ENCODE measurements at regions not wholly inside any gene's neighbourhood (a gene's known extent, or its start where the extent isn't known, plus 50 kb on each side); places are given as distances from the start of the nearest gene placed in this dataset.

DNA sequence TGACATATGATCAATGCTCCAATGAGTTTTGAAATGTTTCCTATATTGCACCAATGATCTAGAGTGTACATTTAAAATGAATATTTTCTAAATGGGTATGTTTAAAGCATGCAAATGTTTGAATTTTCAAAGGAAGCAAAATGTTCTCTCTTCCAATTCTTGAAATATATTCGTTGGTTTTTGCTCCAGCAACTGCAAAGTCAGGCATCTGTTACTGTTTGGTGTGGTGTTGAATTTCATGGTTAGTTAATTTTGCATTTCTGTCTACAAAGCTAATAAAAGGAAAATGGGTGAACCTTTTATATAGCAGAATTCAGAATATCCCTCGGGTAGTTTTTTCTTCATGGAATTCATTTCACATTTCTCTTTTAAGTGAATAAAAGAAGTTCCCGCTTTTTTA lies 1018.3 kb downstream of the GRIK2 start:
- Histone ChIP-seq H3K4me3 (ENCODE audit: low read depth, low read length, poor library complexity, severe bottlenecking) (no peak overlapping the region), H2AFZ (ENCODE audit: low read length) (no peak overlapping the region)

GRCh38 chr6:102407886-102408741 lies 1014.6 kb downstream of the GRIK2 start:
- Histone ChIP-seq H3K4me3 (ENCODE audit: low read depth, low read length, poor library complexity, severe bottlenecking) (no peak overlapping the region), H3K9me3 (ENCODE audit: low read length) (no peaks in the 10 kb centered on the region)
- no peak for TF ChIP-seq EZH2 (IDR thresholded peaks at IDR 0.05; ENCODE audit: borderline replicate concordance, low read length)
- TF ChIP-seq, protein P1, sequence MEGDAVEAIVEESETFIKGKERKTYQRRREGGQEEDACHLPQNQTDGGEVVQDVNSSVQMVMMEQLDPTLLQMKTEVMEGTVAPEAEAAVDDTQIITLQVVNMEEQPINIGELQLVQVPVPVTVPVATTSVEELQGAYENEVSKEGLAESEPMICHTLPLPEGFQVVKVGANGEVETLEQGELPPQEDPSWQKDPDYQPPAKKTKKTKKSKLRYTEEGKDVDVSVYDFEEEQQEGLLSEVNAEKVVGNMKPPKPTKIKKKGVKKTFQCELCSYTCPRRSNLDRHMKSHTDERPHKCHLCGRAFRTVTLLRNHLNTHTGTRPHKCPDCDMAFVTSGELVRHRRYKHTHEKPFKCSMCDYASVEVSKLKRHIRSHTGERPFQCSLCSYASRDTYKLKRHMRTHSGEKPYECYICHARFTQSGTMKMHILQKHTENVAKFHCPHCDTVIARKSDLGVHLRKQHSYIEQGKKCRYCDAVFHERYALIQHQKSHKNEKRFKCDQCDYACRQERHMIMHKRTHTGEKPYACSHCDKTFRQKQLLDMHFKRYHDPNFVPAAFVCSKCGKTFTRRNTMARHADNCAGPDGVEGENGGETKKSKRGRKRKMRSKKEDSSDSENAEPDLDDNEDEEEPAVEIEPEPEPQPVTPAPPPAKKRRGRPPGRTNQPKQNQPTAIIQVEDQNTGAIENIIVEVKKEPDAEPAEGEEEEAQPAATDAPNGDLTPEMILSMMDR (IDR thresholded peaks at IDR 0.05; ENCODE audit: low read length), result no peak

More for the DNA sequence above, 1018.3 kb downstream of the GRIK2 start:
- H3K27ac ChIP-seq (ENCODE audit: low read depth, low read length, poor library complexity, severe bottlenecking), result no peak overlapping the region
- no peak overlapping the region for H3K9ac ChIP-seq (ENCODE audit: low read length)
- TF ChIP-seq EZH2 (IDR thresholded peaks at IDR 0.05; ENCODE audit: borderline replicate concordance, low read length), result no peak
- TF ChIP-seq, protein P1 (IDR thresholded peaks at IDR 0.05; ENCODE audit: low read length), result no peak
- no peaks in the 10 kb centered on the region for H3K9me3 ChIP-seq (ENCODE audit: low read length)
- H3K27me3 ChIP-seq (ENCODE audit: insufficient read depth, low read length), result no peaks in the 10 kb centered on the region
- no peaks in the 10 kb centered on the region for H3K79me2 ChIP-seq (ENCODE audit: insufficient read depth, low read length)
- no peaks in the 10 kb centered on the region for H3K36me3 ChIP-seq (ENCODE audit: insufficient read depth, low read length)
- H3K4me1 ChIP-seq (ENCODE audit: insufficient read depth, low read length, severe bottlenecking), result no peaks in the 10 kb centered on the region
- no peaks in the 10 kb centered on the region for H3K9me2 ChIP-seq (ENCODE audit: low read depth, low read length)
- no peaks in the 10 kb centered on the region for H3F3A ChIP-seq (ENCODE audit: insufficient read depth, low read length)
- no peaks in the 10 kb centered on the region for H4K20me1 ChIP-seq (ENCODE audit: insufficient read depth, low read length)
- H3K4me2 ChIP-seq (ENCODE audit: low read length), result no peak overlapping the region

GRCh38 chr6:102405860-102406259 lies 1012.4 kb downstream of the GRIK2 start:
- Histone ChIP-seq H3K4me3 (ENCODE audit: low read depth, low read length, poor library complexity, severe bottlenecking) (no peak overlapping the region), H3K4me2 (ENCODE audit: low read length) (no peak overlapping the region), H4K20me1 (ENCODE audit: insufficient read depth, low read length) (no peaks in the 10 kb centered on the region), H3K27me3 (ENCODE audit: insufficient read depth, low read length) (no peaks in the 10 kb centered on the region), H3K9ac (ENCODE audit: low read length) (no peak overlapping the region), H3K9me3 (ENCODE audit: low read length) (no peaks in the 10 kb centered on the region), H3K79me2 (ENCODE audit: insufficient read depth, low read length) (no peaks in the 10 kb centered on the region), H3K27ac (ENCODE audit: low read depth, low read length, poor library complexity, severe bottlenecking) (no peak overlapping the region), H3K36me3 (ENCODE audit: insufficient read depth, low read length) (no peaks in the 10 kb centered on the region), H3F3A (ENCODE audit: insufficient read depth, low read length) (no peaks in the 10 kb centered on the region), H3K4me1 (ENCODE audit: insufficient read depth, low read length, severe bottlenecking) (no peaks in the 10 kb centered on the region), H3K9me2 (ENCODE audit: low read depth, low read length) (no peaks in the 10 kb centered on the region), H2AFZ (ENCODE audit: low read length) (no peak overlapping the region)
- TF ChIP-seq, protein P1 (IDR thresholded peaks at IDR 0.05; ENCODE audit: low read length), result no peak
- no peak for TF ChIP-seq EZH2 (IDR thresholded peaks at IDR 0.05; ENCODE audit: borderline replicate concordance, low read length)

More at GRCh38 chr6:102407886-102408741, 1014.6 kb downstream of the GRIK2 start:
- Histone ChIP-seq H3K79me2 (ENCODE audit: insufficient read depth, low read length) (no peaks in the 10 kb centered on the region), H3K9me2 (ENCODE audit: low read depth, low read length) (no peaks in the 10 kb centered on the region), H3K36me3 (ENCODE audit: insufficient read depth, low read length) (no peaks in the 10 kb centered on the region), H3K27me3 (ENCODE audit: insufficient read depth, low read length) (no peaks in the 10 kb centered on the region), H3F3A (ENCODE audit: insufficient read depth, low read length) (no peaks in the 10 kb centered on the region), H3K9ac (ENCODE audit: low read length) (no peak overlapping the region), H3K27ac (ENCODE audit: low read depth, low read length, poor library complexity, severe bottlenecking) (no peak overlapping the region), H4K20me1 (ENCODE audit: insufficient read depth, low read length) (no peaks in the 10 kb centered on the region), H3K4me2 (ENCODE audit: low read length) (no peak overlapping the region), H2AFZ (ENCODE audit: low read length) (no peak overlapping the region), H3K4me1 (ENCODE audit: insufficient read depth, low read length, severe bottlenecking) (no peaks in the 10 kb centered on the region)

Measured in OCI-LY1 (cell line).